ENCODE measurements at regions not wholly inside any gene's neighbourhood (a gene's known extent, or its start where the extent isn't known, plus 50 kb on each side); places are given as distances from the start of the nearest gene placed in this dataset.

- Histone ChIP-seq H3K4me3 (replicated peaks in 1 of 3; ENCODE audit: insufficient read depth in 1 of 3, low read depth in 1 of 3, low read length in 3 of 3) (no peak overlapping the region), H3K27me3 (ENCODE audit: control insufficient read depth in 2 of 2, insufficient read depth in 2 of 2, low read length in 2 of 2) (peaks cover 0 to 2% of the 10 kb centered on the region in 2 experiments), H3K9me3 (replicated peaks; ENCODE audit: control insufficient read depth, insufficient read depth, low read length) (no peaks in the 10 kb centered on the region), H3K9me1 (replicated peaks; ENCODE audit: control insufficient read depth, extremely low read depth, insufficient read depth, low read length) (no peaks in the 10 kb centered on the region), H4K20me1 (replicated peaks; ENCODE audit: control insufficient read depth, extremely low read depth, insufficient read depth, low read length) (no peaks in the 10 kb centered on the region), H2AFZ (ENCODE audit: low read depth, low read length) (no peak overlapping the region), H3K36me3 (ENCODE audit: control insufficient read depth in 2 of 2, extremely low read depth in 1 of 2, insufficient read depth in 2 of 2, low read length in 2 of 2) (no peaks in the 10 kb centered on the region), H3K4me1 (ENCODE audit: control insufficient read depth, extremely low read depth, insufficient read depth, low read length) (no peaks in the 10 kb centered on the region), H3K79me2 (ENCODE audit: control insufficient read depth, insufficient read depth, low read length) (no peaks in the 10 kb centered on the region), H3K27ac (ENCODE audit: insufficient read depth, low read depth, low read length) (no peak overlapping the region), H3K9ac (replicated peaks; ENCODE audit: extremely low read depth, insufficient read depth, low read length) (no peak overlapping the region), H3K4me2 (ENCODE audit: insufficient read depth, low read length) (no peak overlapping the region)
- DNase-seq (ENCODE audit: low read depth, low spot score) (no peak), FAIRE-seq (no peak)
- ChIA-PET CTCF (no interaction called here), POLR2A (no interaction called here)
- intact Hi-C loops (cut with micrococcal nuclease) (no loop called here), dilution Hi-C loops (cut with MboI; ENCODE audit: extremely low pct_ligation_motif_present, low sequenced_read_pairs) (no loop called here)
- TF ChIP-seq FOS (IDR thresholded peaks at IDR 0.05; ENCODE audit: borderline replicate concordance, insufficient read depth, low read length) (no peak), GATA2 (IDR thresholded peaks at IDR 0.05; ENCODE audit: insufficient read depth, insufficient read length, low read depth, low read length) (no peak), MYC (IDR thresholded peaks at IDR 0.05; ENCODE audit: low read depth, low read length) (no peak), CTCF (IDR thresholded peaks at IDR 0.05; ENCODE audit: extremely low read depth in 1 of 2, insufficient read depth in 1 of 2, low read depth in 1 of 2, low read length in 2 of 2) (no peak), MAX (IDR thresholded peaks at IDR 0.05; ENCODE audit: insufficient read depth, insufficient read length) (no peak), JUN (IDR thresholded peaks at IDR 0.05; ENCODE audit: borderline replicate concordance, insufficient read depth, insufficient read length, low read depth) (no peak)
- BruUV-seq (replicated peaks): no TSS peak
These were observed 174.0 kb upstream of the IL15 start for GRCh38 chr4:141462361-141462760.

- Histone ChIP-seq H3K9ac (replicated peaks; ENCODE audit: extremely low read depth, insufficient read depth, low read length) (no peak overlapping the region), H3K9me1 (replicated peaks; ENCODE audit: control insufficient read depth, extremely low read depth, insufficient read depth, low read length) (no peaks in the 10 kb centered on the region), H2AFZ (ENCODE audit: low read depth, low read length) (no peak overlapping the region), H3K36me3 (ENCODE audit: control insufficient read depth in 2 of 2, extremely low read depth in 1 of 2, insufficient read depth in 2 of 2, low read length in 2 of 2) (no peaks in the 10 kb centered on the region), H3K27ac (ENCODE audit: insufficient read depth, low read depth, low read length) (no peak overlapping the region), H4K20me1 (replicated peaks; ENCODE audit: control insufficient read depth, extremely low read depth, insufficient read depth, low read length) (no peaks in the 10 kb centered on the region), H3K4me2 (ENCODE audit: insufficient read depth, low read length) (no peak overlapping the region), H3K4me3 (replicated peaks in 1 of 3; ENCODE audit: insufficient read depth in 1 of 3, low read depth in 1 of 3, low read length in 3 of 3) (no peak overlapping the region), H3K79me2 (ENCODE audit: control insufficient read depth, insufficient read depth, low read length) (no peaks in the 10 kb centered on the region), H3K27me3 (ENCODE audit: control insufficient read depth in 2 of 2, insufficient read depth in 2 of 2, low read length in 2 of 2) (peaks cover 0 to 2% of the 10 kb centered on the region in 2 experiments), H3K9me3 (replicated peaks; ENCODE audit: control insufficient read depth, insufficient read depth, low read length) (no peaks in the 10 kb centered on the region), H3K4me1 (ENCODE audit: control insufficient read depth, extremely low read depth, insufficient read depth, low read length) (no peaks in the 10 kb centered on the region)
- TF ChIP-seq EZH2 (IDR thresholded peaks at IDR 0.05; ENCODE audit: borderline replicate concordance, low read depth, low read length, severe bottlenecking) (no peak), MYC (IDR thresholded peaks at IDR 0.05; ENCODE audit: low read depth, low read length) (no peak), JUN (IDR thresholded peaks at IDR 0.05; ENCODE audit: borderline replicate concordance, insufficient read depth, insufficient read length, low read depth) (no peak), GATA2 (IDR thresholded peaks at IDR 0.05; ENCODE audit: insufficient read depth, insufficient read length, low read depth, low read length) (no peak), POLR2A (IDR thresholded peaks at IDR 0.05; ENCODE audit: low read depth, low read length) (no peak), MAX (IDR thresholded peaks at IDR 0.05; ENCODE audit: insufficient read depth, insufficient read length) (no peak), CTCF (IDR thresholded peaks at IDR 0.05; ENCODE audit: extremely low read depth in 1 of 2, insufficient read depth in 1 of 2, low read depth in 1 of 2, low read length in 2 of 2) (no peak), FOS (IDR thresholded peaks at IDR 0.05; ENCODE audit: borderline replicate concordance, insufficient read depth, low read length) (no peak), POLR2AphosphoS5 (IDR thresholded peaks at IDR 0.05; ENCODE audit: insufficient read depth, low read depth, low read length) (no peak)
- no peak for DNase-seq (ENCODE audit: low read depth, low spot score)
- BruUV-seq (replicated peaks): no TSS peak
- ChIA-PET CTCF (interaction anchor here (1.5 kb wide), 1 partner anchor 34 kb away, joined by 4 read pairs; no protein-coding TSS in a partner anchor), POLR2A (no interaction called here)
- intact Hi-C loops (cut with micrococcal nuclease): no loop called here
- FAIRE-seq: no peak
- dilution Hi-C loops (cut with MboI; ENCODE audit: extremely low pct_ligation_motif_present, low sequenced_read_pairs): no loop called here
These were observed 172.7 kb upstream of the IL15 start for GRCh38 chr4:141463678-141464077.
